ENCODE measurements at regions not wholly inside any gene's neighbourhood (a gene's known extent, or its start where the extent isn't known, plus 50 kb on each side); places are given as distances from the start of the nearest gene placed in this dataset.

DNA sequence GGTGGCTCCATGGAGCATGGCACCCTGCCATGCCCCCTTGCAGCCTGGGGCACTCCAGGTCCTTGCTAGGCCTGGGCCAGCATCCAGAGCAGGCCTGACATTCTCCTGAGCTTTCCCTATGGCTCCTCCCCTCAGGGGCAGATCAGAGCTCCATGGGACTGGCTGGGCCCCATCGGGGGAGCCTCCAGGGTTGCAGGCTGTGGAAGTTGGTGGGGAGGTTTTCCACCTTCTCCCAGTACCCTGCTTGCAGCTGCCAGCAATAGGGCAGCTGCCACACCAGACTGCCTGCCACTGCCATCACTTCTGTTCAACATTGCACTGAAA, 75.7 kb upstream of the TP63 start (continued):
- TF ChIP-seq, protein P1, sequence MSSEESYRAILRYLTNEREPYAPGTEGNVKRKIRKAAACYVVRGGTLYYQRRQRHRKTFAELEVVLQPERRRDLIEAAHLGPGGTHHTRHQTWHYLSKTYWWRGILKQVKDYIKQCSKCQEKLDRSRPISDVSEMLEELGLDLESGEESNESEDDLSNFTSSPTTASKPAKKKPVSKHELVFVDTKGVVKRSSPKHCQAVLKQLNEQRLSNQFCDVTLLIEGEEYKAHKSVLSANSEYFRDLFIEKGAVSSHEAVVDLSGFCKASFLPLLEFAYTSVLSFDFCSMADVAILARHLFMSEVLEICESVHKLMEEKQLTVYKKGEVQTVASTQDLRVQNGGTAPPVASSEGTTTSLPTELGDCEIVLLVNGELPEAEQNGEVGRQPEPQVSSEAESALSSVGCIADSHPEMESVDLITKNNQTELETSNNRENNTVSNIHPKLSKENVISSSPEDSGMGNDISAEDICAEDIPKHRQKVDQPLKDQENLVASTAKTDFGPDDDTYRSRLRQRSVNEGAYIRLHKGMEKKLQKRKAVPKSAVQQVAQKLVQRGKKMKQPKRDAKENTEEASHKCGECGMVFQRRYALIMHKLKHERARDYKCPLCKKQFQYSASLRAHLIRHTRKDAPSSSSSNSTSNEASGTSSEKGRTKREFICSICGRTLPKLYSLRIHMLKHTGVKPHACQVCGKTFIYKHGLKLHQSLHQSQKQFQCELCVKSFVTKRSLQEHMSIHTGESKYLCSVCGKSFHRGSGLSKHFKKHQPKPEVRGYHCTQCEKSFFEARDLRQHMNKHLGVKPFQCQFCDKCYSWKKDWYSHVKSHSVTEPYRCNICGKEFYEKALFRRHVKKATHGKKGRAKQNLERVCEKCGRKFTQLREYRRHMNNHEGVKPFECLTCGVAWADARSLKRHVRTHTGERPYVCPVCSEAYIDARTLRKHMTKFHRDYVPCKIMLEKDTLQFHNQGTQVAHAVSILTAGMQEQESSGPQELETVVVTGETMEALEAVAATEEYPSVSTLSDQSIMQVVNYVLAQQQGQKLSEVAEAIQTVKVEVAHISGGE (CRISPR knock-in tag; IDR thresholded peaks at IDR 0.05), result no peak
- TF ChIP-seq FOXK2 (IDR thresholded peaks at IDR 0.05) (no peak), CEBPB (IDR thresholded peaks at IDR 0.05; ENCODE audit: borderline replicate concordance in 1 of 2, low read depth in 2 of 2, low read length in 2 of 2) (no peak)
- TF ChIP-seq, protein P2, sequence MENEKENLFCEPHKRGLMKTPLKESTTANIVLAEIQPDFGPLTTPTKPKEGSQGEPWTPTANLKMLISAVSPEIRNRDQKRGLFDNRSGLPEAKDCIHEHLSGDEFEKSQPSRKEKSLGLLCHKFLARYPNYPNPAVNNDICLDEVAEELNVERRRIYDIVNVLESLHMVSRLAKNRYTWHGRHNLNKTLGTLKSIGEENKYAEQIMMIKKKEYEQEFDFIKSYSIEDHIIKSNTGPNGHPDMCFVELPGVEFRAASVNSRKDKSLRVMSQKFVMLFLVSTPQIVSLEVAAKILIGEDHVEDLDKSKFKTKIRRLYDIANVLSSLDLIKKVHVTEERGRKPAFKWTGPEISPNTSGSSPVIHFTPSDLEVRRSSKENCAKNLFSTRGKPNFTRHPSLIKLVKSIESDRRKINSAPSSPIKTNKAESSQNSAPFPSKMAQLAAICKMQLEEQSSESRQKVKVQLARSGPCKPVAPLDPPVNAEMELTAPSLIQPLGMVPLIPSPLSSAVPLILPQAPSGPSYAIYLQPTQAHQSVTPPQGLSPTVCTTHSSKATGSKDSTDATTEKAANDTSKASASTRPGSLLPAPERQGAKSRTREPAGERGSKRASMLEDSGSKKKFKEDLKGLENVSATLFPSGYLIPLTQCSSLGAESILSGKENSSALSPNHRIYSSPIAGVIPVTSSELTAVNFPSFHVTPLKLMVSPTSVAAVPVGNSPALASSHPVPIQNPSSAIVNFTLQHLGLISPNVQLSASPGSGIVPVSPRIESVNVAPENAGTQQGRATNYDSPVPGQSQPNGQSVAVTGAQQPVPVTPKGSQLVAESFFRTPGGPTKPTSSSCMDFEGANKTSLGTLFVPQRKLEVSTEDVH (IDR thresholded peaks at IDR 0.05; ENCODE audit: low read depth, partially characterized antibody), result no peak

DNA sequence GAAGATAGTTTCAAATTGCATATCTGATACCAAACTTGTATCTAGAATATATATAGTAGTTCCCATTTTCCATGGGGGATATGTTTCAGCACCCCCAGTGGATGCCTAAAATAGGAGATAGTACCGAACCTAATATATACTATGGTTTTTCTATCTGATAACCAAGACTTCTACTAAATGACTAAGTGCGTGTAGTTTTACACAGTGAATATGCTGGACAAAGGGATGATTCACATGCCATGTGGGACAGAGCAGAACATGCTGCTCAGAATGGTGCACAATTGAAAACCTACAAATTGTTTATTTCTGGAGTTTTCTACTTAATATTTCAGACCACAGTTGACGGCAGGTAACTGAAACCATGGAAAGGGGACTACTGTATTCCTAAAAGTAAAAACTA, 73.4 kb upstream of the TP63 start:
- ATAC-seq, result no peak
- H4K20me1 ChIP-seq (ENCODE audit: control insufficient read depth, insufficient read depth), result no peaks in the 10 kb centered on the region
- in situ Hi-C loops (cut with MboI) (no loop called here), intact Hi-C loops (cut with micrococcal nuclease; ENCODE audit: unreplicated experiment) (no loop called here)
- FAIRE-seq, result peak; percentile 77
- DNase-seq (ENCODE audit: low read depth, low spot score), result no peak
- H2AFZ ChIP-seq (ENCODE audit: control insufficient read depth, low read depth, low read length), result no peak overlapping the region
- ChIA-PET SMC1A (ENCODE audit: uncharacterized antibody, unreplicated experiment) (interaction anchor here (0.7 to 1.2 kb wide), 4 partner anchors 18 to 116 kb away, joined by 3 to 4 read pairs (median 3); no protein-coding TSS in a partner anchor), POLR2A (interaction anchor here (0.6 kb wide), 1 partner anchor 139 kb away, joined by 3 read pairs; no protein-coding TSS in a partner anchor), CTCF (interaction anchor here (1.8 kb wide), 1 partner anchor 46 kb away, joined by 5 read pairs; no protein-coding TSS in a partner anchor), RAD21 (ENCODE audit: unreplicated experiment) (interaction anchor here (0.7 kb wide), 1 partner anchor 31 kb away, joined by 3 read pairs; no protein-coding TSS in a partner anchor)
- peaks cover 7% of the 10 kb centered on the region; the same call in 1 of the 2 replicates for H3K4me1 ChIP-seq (ENCODE audit: control insufficient read depth, insufficient read depth, low read length)
- H3K9me3 ChIP-seq (replicated peaks; ENCODE audit: control insufficient read depth, insufficient read depth, low read length), result peaks cover 5% of the 10 kb centered on the region
- H3K4me3 ChIP-seq, result no peak overlapping the region
- 20% methylated on average over 3 of the region's 3 CpGs for WGBS (ENCODE audit: insufficient coverage, insufficient replicate concordance, low lambda C conversion rate, missing lambda C conversion rate)
- H3K27ac ChIP-seq (ENCODE audit: control insufficient read depth, insufficient read depth), result no peak overlapping the region
- no TSS peak for BruUV-seq (replicated peaks)
- no peaks in the 10 kb centered on the region for H3K79me2 ChIP-seq (ENCODE audit: control insufficient read depth, insufficient read depth, low read length)
- H3K36me3 ChIP-seq (ENCODE audit: control insufficient read depth in 2 of 2, insufficient read depth in 2 of 2, low read length in 1 of 2), result no peaks in the 10 kb centered on the region
- no peak overlapping the region for H3K4me2 ChIP-seq (ENCODE audit: control insufficient read depth, insufficient read depth)
- no peaks in the 10 kb centered on the region for H3K27me3 ChIP-seq (replicated peaks in 1 of 2; ENCODE audit: control insufficient read depth in 2 of 2, insufficient read depth in 2 of 2, low read length in 1 of 2)
- no peak overlapping the region for H3K9ac ChIP-seq (ENCODE audit: control insufficient read depth, insufficient read depth, low read length)
- TF ChIP-seq, protein P3, sequence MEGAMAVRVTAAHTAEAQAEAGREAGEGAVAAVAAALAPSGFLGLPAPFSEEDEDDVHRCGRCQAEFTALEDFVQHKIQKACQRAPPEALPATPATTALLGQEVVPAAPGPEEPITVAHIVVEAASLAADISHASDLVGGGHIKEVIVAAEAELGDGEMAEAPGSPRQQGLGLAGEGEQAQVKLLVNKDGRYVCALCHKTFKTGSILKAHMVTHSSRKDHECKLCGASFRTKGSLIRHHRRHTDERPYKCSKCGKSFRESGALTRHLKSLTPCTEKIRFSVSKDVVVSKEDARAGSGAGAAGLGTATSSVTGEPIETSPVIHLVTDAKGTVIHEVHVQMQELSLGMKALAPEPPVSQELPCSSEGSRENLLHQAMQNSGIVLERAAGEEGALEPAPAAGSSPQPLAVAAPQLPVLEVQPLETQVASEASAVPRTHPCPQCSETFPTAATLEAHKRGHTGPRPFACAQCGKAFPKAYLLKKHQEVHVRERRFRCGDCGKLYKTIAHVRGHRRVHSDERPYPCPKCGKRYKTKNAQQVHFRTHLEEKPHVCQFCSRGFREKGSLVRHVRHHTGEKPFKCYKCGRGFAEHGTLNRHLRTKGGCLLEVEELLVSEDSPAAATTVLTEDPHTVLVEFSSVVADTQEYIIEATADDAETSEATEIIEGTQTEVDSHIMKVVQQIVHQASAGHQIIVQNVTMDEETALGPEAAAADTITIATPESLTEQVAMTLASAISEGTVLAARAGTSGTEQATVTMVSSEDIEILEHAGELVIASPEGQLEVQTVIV (IDR thresholded peaks at IDR 0.05; ENCODE audit: borderline replicate concordance, partially characterized antibody), result no peak
- TF ChIP-seq ASH2L (IDR thresholded peaks at IDR 0.05; ENCODE audit: borderline replicate concordance, low read depth) (no peak), ZNF24 (IDR thresholded peaks at IDR 0.05) (no peak), SMAD5 (IDR thresholded peaks at IDR 0.05; ENCODE audit: low read depth) (no peak)
- TF ChIP-seq, protein P4, sequence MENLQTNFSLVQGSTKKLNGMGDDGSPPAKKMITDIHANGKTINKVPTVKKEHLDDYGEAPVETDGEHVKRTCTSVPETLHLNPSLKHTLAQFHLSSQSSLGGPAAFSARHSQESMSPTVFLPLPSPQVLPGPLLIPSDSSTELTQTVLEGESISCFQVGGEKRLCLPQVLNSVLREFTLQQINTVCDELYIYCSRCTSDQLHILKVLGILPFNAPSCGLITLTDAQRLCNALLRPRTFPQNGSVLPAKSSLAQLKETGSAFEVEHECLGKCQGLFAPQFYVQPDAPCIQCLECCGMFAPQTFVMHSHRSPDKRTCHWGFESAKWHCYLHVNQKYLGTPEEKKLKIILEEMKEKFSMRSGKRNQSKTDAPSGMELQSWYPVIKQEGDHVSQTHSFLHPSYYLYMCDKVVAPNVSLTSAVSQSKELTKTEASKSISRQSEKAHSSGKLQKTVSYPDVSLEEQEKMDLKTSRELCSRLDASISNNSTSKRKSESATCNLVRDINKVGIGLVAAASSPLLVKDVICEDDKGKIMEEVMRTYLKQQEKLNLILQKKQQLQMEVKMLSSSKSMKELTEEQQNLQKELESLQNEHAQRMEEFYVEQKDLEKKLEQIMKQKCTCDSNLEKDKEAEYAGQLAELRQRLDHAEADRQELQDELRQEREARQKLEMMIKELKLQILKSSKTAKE (IDR thresholded peaks at IDR 0.05; ENCODE audit: low read depth, poor library complexity, severe bottlenecking), result no peak

All from GM12878 (cell line).